ENCODE measurements at regions not wholly inside any gene's neighbourhood (a gene's known extent, or its start where the extent isn't known, plus 50 kb on each side); places are given as distances from the start of the nearest gene placed in this dataset.

DNA sequence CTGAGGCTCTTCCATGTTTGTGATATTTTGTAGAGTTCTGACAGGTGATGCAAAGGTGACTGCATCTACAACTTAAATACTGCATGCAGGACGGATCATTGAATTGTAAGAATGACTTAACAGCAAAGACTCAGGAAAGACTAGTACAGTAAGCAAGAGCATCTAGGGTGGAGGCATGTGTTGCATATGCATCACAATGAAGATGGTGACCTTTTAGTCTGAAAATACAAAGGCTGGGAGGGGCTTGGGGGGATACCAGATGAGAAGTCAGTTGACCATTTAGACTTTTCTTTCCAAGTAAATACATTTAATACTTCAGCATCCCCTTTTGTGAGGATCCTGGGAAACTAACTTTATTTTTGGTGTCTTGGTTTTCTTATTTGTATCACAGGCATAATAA is 145.5 kb downstream of the NUF2 start:
- TF ChIP-seq POLR2A (IDR thresholded peaks at IDR 0.05; ENCODE audit: low read depth, low read length) (no peak), POLR2AphosphoS5 (IDR thresholded peaks at IDR 0.05; ENCODE audit: low read depth, low read length) (no peak)

Data from GM12892 (cell line).